ENCODE measurements at regions not wholly inside any gene's neighbourhood (a gene's known extent, or its start where the extent isn't known, plus 50 kb on each side); places are given as distances from the start of the nearest gene placed in this dataset.

DNA sequence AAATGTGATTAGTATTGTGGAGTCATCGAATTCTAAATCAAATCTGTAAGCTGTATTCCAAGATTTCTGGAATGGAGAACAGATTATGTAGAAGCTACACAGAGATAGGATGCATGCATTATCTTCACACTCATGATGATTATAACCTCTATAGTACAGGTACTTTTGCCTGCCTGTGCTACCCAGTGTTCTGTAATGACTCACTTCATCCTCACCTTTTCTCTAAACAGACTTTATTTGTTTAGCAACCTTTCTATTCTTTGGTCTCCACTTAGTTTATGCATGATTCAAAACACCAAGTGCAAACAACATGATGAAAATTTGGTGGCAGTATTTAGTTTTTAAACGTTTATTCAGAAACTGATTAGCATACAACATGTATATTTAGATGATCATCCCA lies 68.4 kb upstream of the PRPS1L1 start:
- H3K9me3 ChIP-seq, result no peaks in the 10 kb centered on the region
- TF ChIP-seq, protein P1, sequence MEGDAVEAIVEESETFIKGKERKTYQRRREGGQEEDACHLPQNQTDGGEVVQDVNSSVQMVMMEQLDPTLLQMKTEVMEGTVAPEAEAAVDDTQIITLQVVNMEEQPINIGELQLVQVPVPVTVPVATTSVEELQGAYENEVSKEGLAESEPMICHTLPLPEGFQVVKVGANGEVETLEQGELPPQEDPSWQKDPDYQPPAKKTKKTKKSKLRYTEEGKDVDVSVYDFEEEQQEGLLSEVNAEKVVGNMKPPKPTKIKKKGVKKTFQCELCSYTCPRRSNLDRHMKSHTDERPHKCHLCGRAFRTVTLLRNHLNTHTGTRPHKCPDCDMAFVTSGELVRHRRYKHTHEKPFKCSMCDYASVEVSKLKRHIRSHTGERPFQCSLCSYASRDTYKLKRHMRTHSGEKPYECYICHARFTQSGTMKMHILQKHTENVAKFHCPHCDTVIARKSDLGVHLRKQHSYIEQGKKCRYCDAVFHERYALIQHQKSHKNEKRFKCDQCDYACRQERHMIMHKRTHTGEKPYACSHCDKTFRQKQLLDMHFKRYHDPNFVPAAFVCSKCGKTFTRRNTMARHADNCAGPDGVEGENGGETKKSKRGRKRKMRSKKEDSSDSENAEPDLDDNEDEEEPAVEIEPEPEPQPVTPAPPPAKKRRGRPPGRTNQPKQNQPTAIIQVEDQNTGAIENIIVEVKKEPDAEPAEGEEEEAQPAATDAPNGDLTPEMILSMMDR (IDR thresholded peaks at IDR 0.05), result no peak
- intact Hi-C loops (cut with DNase I, micrococcal nuclease), result no loop called here
- H3K36me3 ChIP-seq (ENCODE audit: low read depth), result no peaks in the 10 kb centered on the region
- H3K4me1 ChIP-seq (ENCODE audit: low read depth), result no peaks in the 10 kb centered on the region
- DNase-seq (no peak), ATAC-seq (no peak)
- no peak overlapping the region for H3K4me3 ChIP-seq

DNA sequence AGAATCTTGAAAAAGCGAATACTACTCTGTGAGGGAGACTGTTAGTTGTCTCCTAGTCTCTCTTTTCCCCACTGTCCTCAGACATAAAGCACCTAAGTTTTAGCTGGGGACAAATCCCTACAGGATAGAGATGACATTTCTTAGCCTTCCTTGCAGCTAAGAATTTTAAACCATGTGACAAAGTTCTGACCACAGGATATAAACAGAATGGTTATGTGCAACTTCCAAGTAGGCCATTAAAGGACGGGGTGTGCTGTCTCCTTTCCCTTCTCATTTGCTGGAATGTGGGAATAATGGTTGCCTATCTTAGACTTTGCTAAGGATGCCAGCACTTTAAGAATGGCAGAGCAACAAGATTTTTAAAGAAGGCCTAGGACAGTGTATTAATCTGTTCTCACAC lies 74.9 kb upstream of the PRPS1L1 start:
- TF ChIP-seq, protein P1 (IDR thresholded peaks at IDR 0.05), result no peak
- Histone ChIP-seq H3K4me1 (ENCODE audit: low read depth) (no peaks in the 10 kb centered on the region), H3K36me3 (ENCODE audit: low read depth) (no peaks in the 10 kb centered on the region), H3K9me3 (no peaks in the 10 kb centered on the region), H3K4me3 (no peak overlapping the region)
- intact Hi-C loops (cut with DNase I, micrococcal nuclease), result no loop called here
- no peak for ATAC-seq
- no peak for DNase-seq

DNA sequence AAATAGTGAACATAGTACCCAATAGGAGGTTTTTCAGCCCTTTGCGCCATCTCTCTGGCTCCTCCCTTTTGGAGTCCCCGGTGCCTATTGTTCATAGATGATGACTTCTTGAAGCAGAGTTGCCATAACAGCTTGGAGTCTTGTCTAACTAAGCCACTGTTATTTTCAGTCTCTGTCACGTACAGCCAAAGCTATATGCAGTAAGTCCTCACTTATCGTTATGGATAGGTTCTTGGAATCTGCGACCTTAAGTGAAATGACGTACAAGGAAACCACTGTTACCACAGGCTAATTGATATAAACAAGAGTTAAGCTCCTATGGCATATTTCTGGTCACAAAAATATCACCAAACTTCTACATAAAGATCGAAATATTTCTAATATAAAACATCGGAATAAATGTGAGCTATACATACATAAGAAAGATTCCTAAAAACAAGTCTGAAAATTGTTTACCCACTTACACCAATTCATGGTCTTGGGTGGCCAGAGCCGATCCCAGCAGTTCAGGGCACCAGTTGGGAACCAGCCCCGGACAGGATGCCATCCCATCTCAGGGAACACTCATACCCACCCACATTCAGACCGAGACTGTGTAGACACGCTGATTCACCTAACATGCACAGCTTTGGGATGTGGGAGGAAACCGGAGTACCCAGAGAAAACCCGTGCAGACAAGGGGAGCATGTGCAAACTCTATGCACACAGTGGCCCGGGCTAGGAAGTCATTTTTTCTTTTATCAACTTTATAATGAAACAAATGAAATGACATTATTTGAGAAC lies 76.0 kb upstream of the PRPS1L1 start:
- ATAC-seq, result no peak

DNA sequence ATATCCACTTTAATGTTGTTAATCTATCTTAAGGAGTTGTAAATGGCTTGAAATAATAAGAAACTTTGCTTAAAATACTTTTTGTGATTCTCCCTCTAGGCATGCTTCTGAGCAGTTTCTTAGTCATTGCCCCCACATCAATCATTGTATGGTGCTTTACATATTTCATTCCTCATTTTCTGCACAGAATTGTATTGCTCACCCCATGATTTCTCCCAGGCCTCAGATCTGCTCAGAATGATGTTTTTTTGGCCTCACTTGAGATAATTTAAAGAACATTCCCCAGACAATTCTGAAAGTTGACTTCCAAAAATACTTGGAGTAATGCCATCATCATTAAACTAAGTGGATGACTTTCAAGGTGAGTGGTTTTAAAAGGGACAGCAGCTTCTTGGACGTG lies 82.1 kb upstream of the PRPS1L1 start:
- TF ChIP-seq, protein P1 (IDR thresholded peaks at IDR 0.05), result no peak
- H3K4me3 ChIP-seq, result no peak overlapping the region
- intact Hi-C loops (cut with DNase I, micrococcal nuclease), result no loop called here
- DNase-seq (no peak), ATAC-seq (no peak)
- no peaks in the 10 kb centered on the region for H3K36me3 ChIP-seq (ENCODE audit: low read depth)
- no peaks in the 10 kb centered on the region for H3K9me3 ChIP-seq
- no peaks in the 10 kb centered on the region for H3K4me1 ChIP-seq (ENCODE audit: low read depth)

More for the DNA sequence above, 76.0 kb upstream of the PRPS1L1 start:
- no peak for DNase-seq
- H3K4me1 ChIP-seq (ENCODE audit: low read depth), result no peaks in the 10 kb centered on the region
- TF ChIP-seq, protein P1 (IDR thresholded peaks at IDR 0.05), result no peak
- no peaks in the 10 kb centered on the region for H3K9me3 ChIP-seq
- no peaks in the 10 kb centered on the region for H3K36me3 ChIP-seq (ENCODE audit: low read depth)
- no peak overlapping the region for H3K4me3 ChIP-seq
- intact Hi-C loops (cut with DNase I, micrococcal nuclease), result no loop called here

DNA sequence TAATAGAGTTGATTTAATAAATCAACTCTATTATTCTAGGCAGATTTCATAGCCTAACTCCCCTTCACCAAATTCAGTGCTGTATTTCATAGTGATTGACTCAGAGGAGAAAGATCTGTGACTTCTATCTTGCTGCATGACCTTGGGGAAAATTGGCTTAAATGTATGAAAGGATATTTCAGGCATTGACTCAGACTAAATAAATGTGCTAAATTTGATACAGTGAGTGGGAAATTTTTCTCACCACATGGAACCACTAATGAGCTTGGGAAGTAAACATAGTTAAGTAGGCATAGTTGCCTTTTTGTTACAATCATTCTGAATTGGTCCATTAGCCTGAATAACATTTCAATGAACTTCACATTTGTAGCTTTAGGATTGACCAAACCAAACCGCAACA lies 89.0 kb upstream of the PRPS1L1 start:
- intact Hi-C loops (cut with DNase I, micrococcal nuclease), result no loop called here
- TF ChIP-seq, protein P1 (IDR thresholded peaks at IDR 0.05), result no peak
- DNase-seq (no peak), ATAC-seq (no peak)
- Histone ChIP-seq H3K36me3 (ENCODE audit: low read depth) (no peaks in the 10 kb centered on the region), H3K9me3 (no peaks in the 10 kb centered on the region), H3K4me1 (ENCODE audit: low read depth) (no peaks in the 10 kb centered on the region), H3K4me3 (no peak overlapping the region)

All from mucosa of descending colon (tissue), 3 donors.